OCI-LY3 (cell line): ENCODE measurements at regions not wholly inside any gene's neighbourhood (a gene's known extent, or its start where the extent isn't known, plus 50 kb on each side); places are given as distances from the start of the nearest gene placed in this dataset.

Experiments used
- H2AFZ ChIP-seq: fragments of 200-600, 300-600 bp; shearing (Covaris generic); 2 replicates; pipeline ENCODE4 v1.6.0; 2014; ENCODE audit warnings: antibody characterized with exemption, low read depth, low read length
- H3K27ac ChIP-seq: fragments of 200-600, 300-600 bp; sonication (generic); 2 replicates; pipeline ENCODE4 v1.5.1; 2014; ENCODE audit warnings: mild to moderate bottlenecking, low read length, moderate library complexity, mixed read lengths
- H3K27me3 ChIP-seq: fragments of 200-600, 300-600 bp; sonication (generic); 2 replicates; pipeline ENCODE4 v1.6.1; 2014; ENCODE audit warnings: low read depth, low read length, mixed read lengths
- H3K36me3 ChIP-seq: fragments of 200-600, 300-600 bp; sonication (generic); replicated peaks from 2 replicates; pipeline ENCODE3; 2014; ENCODE audit warnings: low read depth, low read length, mixed read lengths
- H3K4me1 ChIP-seq: fragments of 300-600, 200-600 bp; sonication (generic); 2 replicates; pipeline ENCODE4 v1.6.1; 2014; ENCODE audit warnings: low read length, mixed read lengths
- H3K4me2 ChIP-seq: fragments of 200-600, 300-600 bp; sonication (generic); 2 replicates; pipeline ENCODE4 v1.6.1; 2014; ENCODE audit warnings: low read length, mixed read lengths
- H3K4me3 ChIP-seq: fragments of 300-600, 200-600 bp; sonication (generic); 2 replicates; pipeline ENCODE4 v1.5.1; 2014; ENCODE audit warnings: antibody characterized with exemption, mild to moderate bottlenecking, low read length, moderate library complexity
- H3K79me2 ChIP-seq: fragments of 300-600, 200-600 bp; shearing (Covaris generic); 2 replicates; pipeline ENCODE4 v1.6.1; 2014; ENCODE audit warnings: mild to moderate bottlenecking, low read length, mixed read lengths
- H3K9ac ChIP-seq: fragments of 300-600, 200-600 bp; shearing (Covaris generic); 2 replicates; pipeline ENCODE4 v1.6.0; 2014; ENCODE audit warnings: mild to moderate bottlenecking, low read length, moderate library complexity
- H3K9me3 ChIP-seq: fragments of 200-600, 300-600 bp; shearing (Covaris generic); 2 replicates; pipeline ENCODE4 v1.6.1; 2014; ENCODE audit warnings: low read length, mixed read lengths; ENCODE audit not compliant: insufficient read depth
- H4K20me1 ChIP-seq: fragments of 200-600, 300-600 bp; sonication (generic); 2 replicates; pipeline ENCODE4 v1.6.1; 2016; ENCODE audit warnings: low read length, mixed read lengths; ENCODE audit not compliant: insufficient read depth
- EZH2phosphoT487 ChIP-seq: fragments of 200-600 bp; shearing (Covaris generic); IDR thresholded peaks from 2 replicates; pipeline ENCODE4 v1.6.1; 2018; ENCODE audit warnings: antibody characterized with exemption, mixed run types, low read depth
- TF ChIP-seq, protein P1 (sequence below): fragments of 200-600, 300-600 bp; sonication (generic); IDR thresholded peaks from 2 replicates; pipeline ENCODE4 v1.5.1; 2014; ENCODE audit warnings: antibody characterized with exemption, low read length, low read depth

DNA sequence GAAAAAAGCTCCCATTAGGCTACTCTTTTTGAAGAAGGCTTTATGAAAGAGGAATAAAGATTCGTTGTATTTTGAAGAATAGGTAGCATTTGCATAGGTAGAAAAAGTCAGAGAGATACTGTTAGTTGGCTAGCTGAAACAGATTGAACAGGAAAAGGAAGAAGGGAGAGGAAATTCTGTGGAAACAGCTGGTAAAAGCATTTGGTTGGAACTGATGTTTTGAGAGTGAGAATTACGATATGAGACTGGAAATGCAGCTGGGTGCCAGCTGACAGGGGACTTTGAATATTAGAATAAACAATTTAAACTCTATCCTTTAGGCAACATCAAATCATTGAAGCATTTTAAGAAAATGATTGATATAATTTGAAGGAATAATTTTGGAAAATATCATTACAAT is 96.7 kb upstream of the CNTNAP5 start:
- Histone ChIP-seq H3K9ac (no peak overlapping the region), H3K4me2 (no peak overlapping the region)

DNA sequence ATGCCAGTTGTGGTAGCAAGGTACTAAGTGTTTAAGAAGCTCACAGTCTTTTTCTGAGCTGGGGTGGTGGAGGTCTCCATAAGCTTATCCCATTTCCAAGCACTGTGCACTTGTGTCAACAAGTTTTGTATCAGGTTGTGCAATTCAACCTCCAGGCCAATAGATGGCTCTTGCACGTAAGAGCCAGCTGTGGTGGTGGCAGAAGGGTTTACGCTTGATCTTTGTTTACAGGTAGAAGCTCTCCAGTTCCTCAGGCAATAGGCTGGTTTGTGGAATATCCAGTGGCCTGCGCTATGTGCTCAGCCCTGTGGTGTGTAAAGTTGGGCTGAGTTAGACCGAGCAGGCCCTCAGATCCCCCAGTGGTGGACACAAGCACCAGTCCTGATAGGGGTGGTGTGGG is 89.7 kb upstream of the CNTNAP5 start:
- Histone ChIP-seq H2AFZ (no peak overlapping the region), H3K4me1 (peaks cover 3% of the 10 kb centered on the region), H3K27ac (no peak overlapping the region), H3K4me3 (no peak overlapping the region), H3K27me3 (no peaks in the 10 kb centered on the region), H3K9me3 (peaks cover 4% of the 10 kb centered on the region; the same call in 1 of the 2 replicates), H3K36me3 (no peaks in the 10 kb centered on the region), H3K79me2 (no peaks in the 10 kb centered on the region), H4K20me1 (no peaks in the 10 kb centered on the region), H3K4me2 (no peak overlapping the region), H3K9ac (no peak overlapping the region)
- TF ChIP-seq, protein P1, sequence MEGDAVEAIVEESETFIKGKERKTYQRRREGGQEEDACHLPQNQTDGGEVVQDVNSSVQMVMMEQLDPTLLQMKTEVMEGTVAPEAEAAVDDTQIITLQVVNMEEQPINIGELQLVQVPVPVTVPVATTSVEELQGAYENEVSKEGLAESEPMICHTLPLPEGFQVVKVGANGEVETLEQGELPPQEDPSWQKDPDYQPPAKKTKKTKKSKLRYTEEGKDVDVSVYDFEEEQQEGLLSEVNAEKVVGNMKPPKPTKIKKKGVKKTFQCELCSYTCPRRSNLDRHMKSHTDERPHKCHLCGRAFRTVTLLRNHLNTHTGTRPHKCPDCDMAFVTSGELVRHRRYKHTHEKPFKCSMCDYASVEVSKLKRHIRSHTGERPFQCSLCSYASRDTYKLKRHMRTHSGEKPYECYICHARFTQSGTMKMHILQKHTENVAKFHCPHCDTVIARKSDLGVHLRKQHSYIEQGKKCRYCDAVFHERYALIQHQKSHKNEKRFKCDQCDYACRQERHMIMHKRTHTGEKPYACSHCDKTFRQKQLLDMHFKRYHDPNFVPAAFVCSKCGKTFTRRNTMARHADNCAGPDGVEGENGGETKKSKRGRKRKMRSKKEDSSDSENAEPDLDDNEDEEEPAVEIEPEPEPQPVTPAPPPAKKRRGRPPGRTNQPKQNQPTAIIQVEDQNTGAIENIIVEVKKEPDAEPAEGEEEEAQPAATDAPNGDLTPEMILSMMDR: no peak
- TF ChIP-seq EZH2phosphoT487: no peak

More for the DNA sequence above, 96.7 kb upstream of the CNTNAP5 start:
- Histone ChIP-seq H3K9me3 (no peaks in the 10 kb centered on the region), H3K27ac (no peak overlapping the region), H4K20me1 (no peaks in the 10 kb centered on the region), H3K79me2 (no peaks in the 10 kb centered on the region), H3K4me3 (no peak overlapping the region), H3K36me3 (no peaks in the 10 kb centered on the region), H2AFZ (no peak overlapping the region), H3K4me1 (no peaks in the 10 kb centered on the region), H3K27me3 (no peaks in the 10 kb centered on the region)
- TF ChIP-seq EZH2phosphoT487: no peak
- TF ChIP-seq, protein P1: no peak

DNA sequence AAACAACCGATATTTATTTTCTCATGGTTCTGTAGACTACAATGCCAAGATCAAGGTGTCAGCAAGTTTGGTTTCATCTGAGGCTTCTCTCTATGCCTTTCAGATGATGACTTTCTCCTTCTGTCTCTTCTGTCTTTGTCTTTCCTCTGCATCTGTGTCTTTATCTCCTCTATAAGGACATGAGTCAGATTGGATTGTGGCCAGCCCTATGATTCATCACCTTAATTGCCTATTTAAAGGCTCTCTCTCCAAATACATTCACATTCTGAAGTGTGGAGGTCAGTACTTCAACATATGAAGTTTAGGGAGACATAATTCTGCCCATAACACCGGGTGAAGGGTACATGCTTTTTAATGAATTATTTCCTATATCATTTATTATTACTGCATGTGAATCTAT is 71.2 kb upstream of the CNTNAP5 start:
- H3K9me3 ChIP-seq: no peaks in the 10 kb centered on the region
- TF ChIP-seq, protein P1: no peak
- TF ChIP-seq EZH2phosphoT487: no peak
- H3K27ac ChIP-seq: no peak overlapping the region
- H3K4me3 ChIP-seq: no peak overlapping the region
- no peak overlapping the region for H3K4me2 ChIP-seq
- no peaks in the 10 kb centered on the region for H3K79me2 ChIP-seq
- no peaks in the 10 kb centered on the region for H4K20me1 ChIP-seq
- no peaks in the 10 kb centered on the region for H3K36me3 ChIP-seq
- H3K9ac ChIP-seq: no peak overlapping the region
- no peaks in the 10 kb centered on the region for H3K4me1 ChIP-seq
- H3K27me3 ChIP-seq: no peaks in the 10 kb centered on the region
- H2AFZ ChIP-seq: no peak overlapping the region

DNA sequence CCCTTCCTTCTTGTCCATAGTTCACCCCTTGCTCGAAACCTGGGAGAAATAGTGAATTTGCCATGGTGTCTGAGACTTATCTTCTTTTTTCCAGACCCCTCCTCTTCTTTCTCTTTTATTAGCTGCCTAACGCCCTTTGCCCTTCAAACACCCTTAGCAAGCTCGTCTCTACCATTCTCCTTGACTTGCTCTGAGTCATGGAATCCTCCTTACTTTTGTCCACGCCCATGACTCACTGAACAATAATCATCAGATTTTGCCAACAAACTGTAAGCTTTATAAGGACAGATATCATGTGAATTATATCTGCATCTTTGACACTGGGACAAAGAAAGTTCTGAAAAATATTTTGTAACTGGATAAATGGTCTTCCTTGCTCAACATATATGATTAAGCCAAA is 67.1 kb upstream of the CNTNAP5 start:
- Histone ChIP-seq H3K4me1 (no peaks in the 10 kb centered on the region), H3K9me3 (no peaks in the 10 kb centered on the region), H3K79me2 (no peaks in the 10 kb centered on the region), H3K27ac (no peak overlapping the region), H3K27me3 (no peaks in the 10 kb centered on the region), H3K9ac (no peak overlapping the region), H2AFZ (no peak overlapping the region), H3K4me3 (no peak overlapping the region), H3K4me2 (no peak overlapping the region), H4K20me1 (no peaks in the 10 kb centered on the region), H3K36me3 (no peaks in the 10 kb centered on the region)
- TF ChIP-seq EZH2phosphoT487: no peak
- TF ChIP-seq, protein P1: no peak
